Skeletal muscle cell (primary cell): ENCODE measurements at regions not wholly inside any gene's neighbourhood (a gene's known extent, or its start where the extent isn't known, plus 50 kb on each side); places are given as distances from the start of the nearest gene placed in this dataset.

ENCODE experiments used
- DNase-seq: peaks from one replicate; pipeline ENCODE4 v3.0.0-alpha.2; 2010; ENCODE audit warnings: low read depth
- H3K4me3 ChIP-seq: 2 replicates; pipeline ENCODE4 v1.5.1; 2011; ENCODE audit warnings: low read depth, mild to moderate bottlenecking, control low read depth, low read length, moderate library complexity

- DNase-seq: no peak
- no peak overlapping the region for H3K4me3 ChIP-seq
These were observed 322.5 kb downstream of the SIPA1L2 start for GRCh38 chr1:232307296-232308017.

GRCh38 chr1:232306269-232306961, 323.5 kb downstream of the SIPA1L2 start:
- DNase-seq: no peak
- H3K4me3 ChIP-seq: no peak overlapping the region

- H3K4me3 ChIP-seq: no peak overlapping the region
- DNase-seq: no peak
These were observed 324.9 kb downstream of the SIPA1L2 start for GRCh38 chr1:232305050-232305449.

- no peak for DNase-seq
- H3K4me3 ChIP-seq: no peak overlapping the region
These were observed 326.7 kb downstream of the SIPA1L2 start for GRCh38 chr1:232303222-232303620.

GRCh38 chr1:232302376-232303221, 327.3 kb downstream of the SIPA1L2 start:
- H3K4me3 ChIP-seq: no peak overlapping the region
- no peak for DNase-seq

- DNase-seq: no peak
- no peak overlapping the region for H3K4me3 ChIP-seq
These were observed 328.7 kb downstream of the SIPA1L2 start for GRCh38 chr1:232301246-232301645.

- no peak overlapping the region for H3K4me3 ChIP-seq
- no peak for DNase-seq
These were observed 329.5 kb downstream of the SIPA1L2 start for GRCh38 chr1:232300466-232300865.

- no peak for DNase-seq
- no peak overlapping the region for H3K4me3 ChIP-seq
These were observed 333.5 kb downstream of the SIPA1L2 start for GRCh38 chr1:232296461-232296860.

- H3K4me3 ChIP-seq: no peak overlapping the region
- DNase-seq: no peak
These were observed 336.6 kb downstream of the SIPA1L2 start for GRCh38 chr1:232293361-232293760.

- DNase-seq: no peak
- no peak overlapping the region for H3K4me3 ChIP-seq
These were observed 337.1 kb downstream of the SIPA1L2 start for GRCh38 chr1:232292818-232293217.

GRCh38 chr1:232292239-232292638, 337.7 kb downstream of the SIPA1L2 start:
- DNase-seq: no peak
- H3K4me3 ChIP-seq: no peak overlapping the region

- DNase-seq: no peak
- H3K4me3 ChIP-seq: no peak overlapping the region
These were observed 338.3 kb downstream of the SIPA1L2 start for GRCh38 chr1:232291681-232292080.

- no peak for DNase-seq
- H3K4me3 ChIP-seq: no peak overlapping the region
These were observed 338.7 kb downstream of the SIPA1L2 start for GRCh38 chr1:232291261-232291660.

GRCh38 chr1:232290570-232290969, 339.4 kb downstream of the SIPA1L2 start:
- H3K4me3 ChIP-seq: no peak overlapping the region
- no peak for DNase-seq

GRCh38 chr1:232287676-232288569, 342.0 kb downstream of the SIPA1L2 start:
- no peak overlapping the region for H3K4me3 ChIP-seq
- DNase-seq: no peak

- no peak overlapping the region for H3K4me3 ChIP-seq
- DNase-seq: no peak
These were observed 344.8 kb downstream of the SIPA1L2 start for GRCh38 chr1:232285138-232285537.

- H3K4me3 ChIP-seq: no peak overlapping the region
- no peak for DNase-seq
These were observed 346.1 kb downstream of the SIPA1L2 start for GRCh38 chr1:232283864-232284263.

- no peak for DNase-seq
- no peak overlapping the region for H3K4me3 ChIP-seq
These were observed 347.4 kb downstream of the SIPA1L2 start for GRCh38 chr1:232282498-232282897.

- no peak for DNase-seq
- H3K4me3 ChIP-seq: no peak overlapping the region
These were observed 349.0 kb downstream of the SIPA1L2 start for GRCh38 chr1:232280910-232281309.
